ENCODE measurements at regions not wholly inside any gene's neighbourhood (a gene's known extent, or its start where the extent isn't known, plus 50 kb on each side); places are given as distances from the start of the nearest gene placed in this dataset.

GRCh38 chr2:104443145-104443544 is 410.8 kb upstream of the POU3F3 start:
- no peak for TF ChIP-seq PATZ1 (CRISPR knock-in tag; IDR thresholded peaks at IDR 0.05; ENCODE audit: borderline replicate concordance)
- no peak for TF ChIP-seq POU6F1 (CRISPR knock-in tag; IDR thresholded peaks at IDR 0.05; ENCODE audit: borderline replicate concordance, low read depth)
- no peak for TF ChIP-seq CREB5 (CRISPR knock-in tag; IDR thresholded peaks at IDR 0.05; ENCODE audit: low read depth)
- TF ChIP-seq OSR1 (CRISPR knock-in tag; IDR thresholded peaks at IDR 0.05) = no peak
- TF ChIP-seq TCF4 (CRISPR knock-in tag; IDR thresholded peaks at IDR 0.05; ENCODE audit: borderline replicate concordance) = no peak
- no peak for TF ChIP-seq CSDC2 (CRISPR knock-in tag; IDR thresholded peaks at IDR 0.05)
- TF ChIP-seq ZFP30 (CRISPR knock-in tag; IDR thresholded peaks at IDR 0.05) = no peak
- no peak for TF ChIP-seq ARNTL (CRISPR knock-in tag; IDR thresholded peaks at IDR 0.05; ENCODE audit: borderline replicate concordance, low read depth)
- no peak for TF ChIP-seq ESRRG (CRISPR knock-in tag; IDR thresholded peaks at IDR 0.05)
- TF ChIP-seq ZC3H10 (CRISPR knock-in tag; IDR thresholded peaks at IDR 0.05) = no peak
- TF ChIP-seq BACH2 (CRISPR knock-in tag; IDR thresholded peaks at IDR 0.05; ENCODE audit: borderline replicate concordance) = no peak
- no peak for ATAC-seq

- TF ChIP-seq ISL1 (CRISPR knock-in tag; IDR thresholded peaks at IDR 0.05) = no peak
- no peak for TF ChIP-seq ESRRG (CRISPR knock-in tag; IDR thresholded peaks at IDR 0.05)
- no peak for TF ChIP-seq CSDC2 (CRISPR knock-in tag; IDR thresholded peaks at IDR 0.05)
- TF ChIP-seq CREB5 (CRISPR knock-in tag; IDR thresholded peaks at IDR 0.05; ENCODE audit: low read depth) = no peak
- ATAC-seq = no peak
These were observed 409.5 kb upstream of the POU3F3 start for GRCh38 chr2:104444392-104444791.

GRCh38 chr2:104444889-104445288 is 409.0 kb upstream of the POU3F3 start:
- ATAC-seq = no peak
- no peak for TF ChIP-seq PPARA (CRISPR knock-in tag; IDR thresholded peaks at IDR 0.05; ENCODE audit: borderline replicate concordance)

- TF ChIP-seq CSRNP3 (CRISPR knock-in tag; IDR thresholded peaks at IDR 0.05) = no peak
- ATAC-seq = no peak
These were observed 406.0 kb upstream of the POU3F3 start for GRCh38 chr2:104447831-104448434.

- no peak for ATAC-seq
- TF ChIP-seq CREB5 (CRISPR knock-in tag; IDR thresholded peaks at IDR 0.05; ENCODE audit: low read depth) (no peak), CSRNP3 (CRISPR knock-in tag; IDR thresholded peaks at IDR 0.05) (no peak), RARB (CRISPR knock-in tag; IDR thresholded peaks at IDR 0.05) (no peak), CSDC2 (CRISPR knock-in tag; IDR thresholded peaks at IDR 0.05) (no peak), GLIS3 (CRISPR knock-in tag; IDR thresholded peaks at IDR 0.05) (no peak)
These were observed 405.1 kb upstream of the POU3F3 start for GRCh38 chr2:104448661-104449440.

Measured in SK-N-SH treated with all-trans-retinoic acid at 6 μM for 48 hours (cell line).